Gastroesophageal sphincter (tissue), 4 donors: ENCODE measurements at regions not wholly inside any gene's neighbourhood (a gene's known extent, or its start where the extent isn't known, plus 50 kb on each side); places are given as distances from the start of the nearest gene placed in this dataset.
"Not testable (repeated sequence)": the region's sequence is repeated elsewhere in the genome, so short reads cannot be mapped to it uniquely, and the experiment has no call there.

ENCODE experiments used
- ATAC-seq: fragments of 150-250 bp; one replicate; pipeline ENCODE4 v1.9.1; 2016; ENCODE audit warnings: mild to moderate bottlenecking, moderate library complexity
- H3K27ac ChIP-seq, 4 donors: fragments of 200-600 bp; sonication (generic) in 3 of 4; 1 replicate in 3 of 4; 2 replicates in 1 of 4; pipeline ENCODE4 v1.5.1; 2016 to 2019
- H3K27me3 ChIP-seq: fragments of 200-600 bp; sonication (generic); one replicate; pipeline ENCODE4 v1.5.1; 2019
- H3K36me3 ChIP-seq, 2 donors: fragments of 200-600 bp; sonication (generic); one replicate each; pipeline ENCODE4 v1.5.1; 2019; ENCODE audit warnings: control low read depth in 1 of 2
- H3K4me1 ChIP-seq, 3 donors: fragments of 200-600 bp; sonication (generic); 1 replicate in 2 of 3; 2 replicates in 1 of 3; pipeline ENCODE4 v1.5.1; 2016 to 2019; ENCODE audit warnings: control low read depth in 2 of 3
- H3K4me3 ChIP-seq, 2 donors: fragments of 200-600 bp; sonication (generic); one replicate each; pipeline ENCODE4 v1.5.1; 2019; ENCODE audit warnings: mild to moderate bottlenecking in 1 of 2, moderate library complexity in 1 of 2
- H3K9me3 ChIP-seq, 3 donors: fragments of 200-600 bp; sonication (generic); one replicate each; pipeline ENCODE4 v1.5.1; 2017 to 2019; ENCODE audit warnings: control low read depth in 2 of 3
- CTCF ChIP-seq, 4 experiments: fragments of 200-600 bp in 2 of 4; fragments of 450-650 bp in 2 of 4; sonication (generic) in 1 of 4; IDR thresholded peaks; one replicate each; pipeline ENCODE4 v1.5.1; 2017 to 2019; ENCODE audit warnings: antibody characterized with exemption in 4 of 4, mild to moderate bottlenecking in 2 of 4, moderate library complexity in 2 of 4
- EP300 ChIP-seq: sonication (generic); formaldehyde crosslinking; IDR thresholded peaks from one replicate; pipeline ENCODE4 v1.6.1; 2017; ENCODE audit warnings: antibody characterized with exemption, mild to moderate bottlenecking
- POLR2A ChIP-seq, 2 donors: fragments of 450-650 bp; IDR thresholded peaks; one replicate each; pipeline ENCODE4 v1.6.1; 2017; ENCODE audit warnings: antibody characterized with exemption in 2 of 2, mild to moderate bottlenecking in 2 of 2, moderate library complexity in 1 of 2
- POLR2AphosphoS5 ChIP-seq: sonication (generic); formaldehyde crosslinking; IDR thresholded peaks from one replicate; pipeline ENCODE4 v1.6.1; 2017; ENCODE audit warnings: antibody characterized with exemption
- WGBS, 2 donors: methylation state at CpG; one replicate each; pipeline ENCODE4 v1.1.5; 2018; ENCODE audit warnings: low coverage in 1 of 2; 5-methylcytosine and 5-hydroxymethylcytosine counted together

- no peak for ATAC-seq
- no peaks in the 10 kb centered on the region for H3K36me3 ChIP-seq
- no peaks in the 10 kb centered on the region for H3K4me1 ChIP-seq
- H3K9me3 ChIP-seq: no peaks in the 10 kb centered on the region
- no peak for TF ChIP-seq EP300
- no peak for TF ChIP-seq CTCF (IDR thresholded peaks at IDR 0.05)
- TF ChIP-seq POLR2A (IDR thresholded peaks at IDR 0.05): no peak
- no peak for TF ChIP-seq POLR2AphosphoS5
- H3K27ac ChIP-seq: no peak overlapping the region
- H3K27me3 ChIP-seq: no peaks in the 10 kb centered on the region
- H3K4me3 ChIP-seq: no peak overlapping the region
- 44 to 50% methylated on average over 2 to 4 of the region's 4 CpGs for WGBS, 2 donors
Measured at GRCh38 chr2:8445580-8445979, 236.3 kb upstream of the ID2 start.

GRCh38 chr2:8446751-8447150 lies 235.1 kb upstream of the ID2 start:
- not testable (repeated sequence) for H3K4me1 ChIP-seq, H3K27me3 ChIP-seq, ATAC-seq, H3K27ac ChIP-seq, H3K36me3 ChIP-seq, H3K9me3 ChIP-seq, H3K4me3 ChIP-seq
- 70 to 83% methylated on average over 2 to 3 of the region's 3 CpGs for WGBS, 2 donors

GRCh38 chr2:8447610-8448221 lies 234.1 kb upstream of the ID2 start:
- TF ChIP-seq POLR2AphosphoS5: no peak
- no peak for TF ChIP-seq EP300
- no peak for TF ChIP-seq CTCF (IDR thresholded peaks at IDR 0.05)
- TF ChIP-seq POLR2A (IDR thresholded peaks at IDR 0.05): no peak
- WGBS, 2 donors: 83 to 100% methylated on average over 1 of the region's 3 CpGs
- Histone ChIP-seq H3K27ac (no peak overlapping the region), H3K36me3 (no peaks in the 10 kb centered on the region), H3K27me3 (no peaks in the 10 kb centered on the region), H3K9me3 (no peaks in the 10 kb centered on the region), H3K4me1 (no peaks in the 10 kb centered on the region), H3K4me3 (no peak overlapping the region)
- no peak for ATAC-seq

GRCh38 chr2:8448824-8449556 lies 232.9 kb upstream of the ID2 start:
- WGBS, 2 donors: 53 to 66% methylated on average over 7 to 10 of the region's 10 CpGs
- H3K27me3 ChIP-seq: no peaks in the 10 kb centered on the region
- H3K27ac ChIP-seq: no peak overlapping the region
- H3K36me3 ChIP-seq: no peaks in the 10 kb centered on the region
- TF ChIP-seq CTCF (IDR thresholded peaks at IDR 0.05): no peak
- no peak for TF ChIP-seq EP300
- TF ChIP-seq POLR2A (IDR thresholded peaks at IDR 0.05): no peak
- TF ChIP-seq POLR2AphosphoS5: no peak
- H3K9me3 ChIP-seq: no peaks in the 10 kb centered on the region
- peaks cover 0 to 3% (median 0%) of the 10 kb centered on the region in 3 donors for H3K4me1 ChIP-seq
- H3K4me3 ChIP-seq: no peak overlapping the region
- no peak for ATAC-seq

- no peaks in the 10 kb centered on the region for H3K9me3 ChIP-seq
- H3K36me3 ChIP-seq: no peaks in the 10 kb centered on the region
- ATAC-seq: no peak
- no peak overlapping the region for H3K27ac ChIP-seq
- no peak for TF ChIP-seq CTCF (IDR thresholded peaks at IDR 0.05)
- no peak for TF ChIP-seq POLR2A (IDR thresholded peaks at IDR 0.05)
- no peak for TF ChIP-seq POLR2AphosphoS5
- no peak for TF ChIP-seq EP300
- 77 to 92% methylated on average over 3 to 4 of the region's 5 CpGs for WGBS, 2 donors
- no peaks in the 10 kb centered on the region for H3K27me3 ChIP-seq
- H3K4me3 ChIP-seq: no peak overlapping the region
- H3K4me1 ChIP-seq: peaks cover 0 to 18% (median 0%) of the 10 kb centered on the region in 3 donors
Measured at GRCh38 chr2:8451273-8451672, 230.6 kb upstream of the ID2 start.
